Medulla oblongata (tissue), 1 donor: ENCODE measurements at regions not wholly inside any gene's neighbourhood (a gene's known extent, or its start where the extent isn't known, plus 50 kb on each side); places are given as distances from the start of the nearest gene placed in this dataset.

Experiments used
- DNase-seq: peaks from one replicate; pipeline ENCODE4 v3.0.0-alpha.2; 2015; ENCODE audit errors: extremely low spot score

GRCh38 chr5:174191076-174191475, 145.6 kb downstream of the NSG2 start:
- DNase-seq = no peak

DNA sequence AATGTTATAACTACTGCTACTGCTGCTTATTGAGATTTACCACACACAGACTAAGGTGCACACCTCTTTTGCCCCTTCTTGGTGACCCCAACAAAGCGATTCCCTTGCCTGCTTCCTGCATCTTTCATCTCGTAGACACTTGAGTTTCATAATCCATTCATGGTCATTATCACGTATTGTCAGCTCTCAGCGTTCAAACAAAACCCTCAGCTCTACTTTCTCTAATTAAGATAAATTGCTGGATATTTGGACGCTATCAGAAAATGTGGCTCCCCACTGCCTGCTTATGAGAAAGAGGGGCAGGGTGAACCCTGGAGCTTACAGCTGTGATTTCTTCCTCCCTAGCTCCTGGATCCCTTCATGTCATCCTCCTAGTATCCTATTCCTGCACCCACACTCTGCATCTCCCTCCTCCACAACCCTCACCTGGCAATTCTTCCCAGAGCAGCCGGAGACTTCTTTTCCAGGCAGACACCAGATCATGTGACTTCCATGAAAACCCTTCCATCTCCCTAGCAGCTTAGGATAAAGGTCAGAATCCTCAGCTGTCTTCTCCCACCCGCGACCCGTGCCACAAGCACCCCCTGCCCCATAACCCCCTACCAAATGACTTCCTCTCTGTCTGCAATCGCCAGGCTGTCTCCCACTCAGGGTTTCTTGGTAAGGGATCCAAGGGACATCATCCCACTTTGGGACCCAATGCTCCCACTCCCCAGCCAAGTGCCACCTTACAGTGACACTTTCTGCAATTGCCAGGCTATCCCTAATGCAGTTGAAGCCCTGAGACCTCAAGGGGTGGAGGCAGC, 146.5 kb downstream of the NSG2 start:
- DNase-seq = no peak

DNA sequence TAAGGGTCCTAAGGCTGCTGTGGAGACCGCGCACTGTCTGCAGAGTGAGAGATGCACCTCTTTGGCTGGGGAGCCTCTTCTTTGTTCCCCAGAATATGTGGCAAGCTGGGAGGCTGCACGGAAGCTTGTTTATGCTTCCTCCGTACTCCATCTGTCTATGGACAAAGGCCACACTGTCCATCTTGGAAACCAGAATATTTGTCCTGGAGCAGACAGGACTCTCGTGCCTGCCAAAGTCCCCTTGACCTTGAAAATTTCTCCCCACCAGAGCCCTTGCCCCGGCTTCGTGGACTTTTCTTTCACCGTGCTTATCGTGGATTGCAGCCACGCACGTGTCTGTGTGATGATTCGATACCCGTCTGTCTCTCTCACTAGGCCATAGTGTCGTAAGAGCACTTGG, 147.4 kb downstream of the NSG2 start:
- DNase-seq = no peak

DNA sequence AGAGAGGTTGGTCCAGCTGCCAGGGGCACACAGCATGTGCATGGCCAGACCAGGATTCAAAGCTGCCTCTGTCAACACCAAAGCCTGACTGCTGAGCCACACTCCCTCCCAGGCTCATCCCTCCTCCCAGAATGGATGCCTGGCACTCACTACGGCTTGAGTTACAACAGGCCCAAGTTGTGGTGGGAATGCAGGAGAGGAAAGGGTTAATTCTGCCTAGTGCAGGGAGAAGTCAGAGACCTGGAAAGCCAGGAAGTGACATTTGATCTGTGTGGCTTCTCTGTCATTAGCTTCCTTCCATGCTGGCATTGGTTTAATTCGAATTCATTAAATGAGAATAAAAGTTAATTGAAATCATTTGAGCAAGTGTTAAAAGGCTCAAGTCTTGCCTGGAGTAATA, 150.0 kb downstream of the NSG2 start:
- no peak for DNase-seq

GRCh38 chr5:174197929-174198328, 152.4 kb downstream of the NSG2 start:
- DNase-seq = no peak

- DNase-seq = no peak
Measured at GRCh38 chr5:174198541-174198940, 153.0 kb downstream of the NSG2 start.

GRCh38 chr5:174202996-174203395, 157.5 kb downstream of the NSG2 start:
- DNase-seq = no peak

GRCh38 chr5:174204535-174205313, 159.2 kb downstream of the NSG2 start:
- no peak for DNase-seq

DNA sequence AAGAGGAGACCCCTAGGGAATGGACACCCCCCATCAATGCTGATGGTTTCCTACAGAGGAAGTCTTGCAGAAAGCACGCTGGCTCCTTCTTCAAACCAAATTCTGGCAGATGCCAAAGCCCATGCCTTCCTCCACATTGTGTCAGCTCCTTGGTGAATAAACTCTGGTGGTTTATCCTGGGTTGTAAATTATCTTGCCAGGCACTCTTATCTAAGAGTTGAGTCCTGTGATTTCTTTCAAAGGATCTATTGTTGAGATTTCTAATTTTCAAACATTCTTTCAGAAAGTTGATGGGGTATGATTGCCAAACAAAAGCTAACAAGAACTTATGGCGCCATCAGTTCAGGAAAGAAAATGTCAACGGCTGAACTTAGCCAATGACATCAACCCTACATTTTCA, 160.4 kb downstream of the NSG2 start:
- DNase-seq = no peak

DNA sequence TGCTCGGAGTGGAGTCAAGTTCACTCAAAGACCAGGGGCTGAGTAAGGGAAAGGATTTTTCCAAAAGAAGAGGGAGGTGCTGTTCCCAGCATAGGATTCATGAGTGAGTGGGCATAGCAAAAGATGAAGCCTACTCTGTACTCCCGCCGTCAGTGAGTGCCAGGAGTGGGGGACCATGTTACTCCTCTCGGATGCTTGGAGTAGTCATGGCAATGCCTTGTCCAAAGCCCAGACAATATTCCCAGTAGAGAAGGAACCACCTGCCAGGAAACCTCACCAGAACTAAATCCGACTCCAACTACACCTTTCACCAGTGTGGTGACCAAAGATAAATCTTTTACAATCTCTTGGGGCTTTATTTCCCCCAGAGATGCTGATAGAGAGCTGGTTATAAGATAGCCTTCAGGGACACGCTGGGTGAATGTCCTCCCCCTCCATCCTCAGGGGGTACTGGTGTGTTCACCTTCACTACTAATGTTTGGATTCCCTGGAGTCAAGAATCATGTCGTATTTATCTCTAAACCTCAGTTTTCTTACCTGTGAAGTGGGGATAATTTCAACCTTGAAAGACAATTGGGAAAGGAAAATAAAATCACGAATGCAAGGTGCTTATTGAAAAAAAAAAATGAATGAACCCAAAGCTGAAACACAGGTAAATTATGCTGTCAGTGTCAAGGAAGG, 165.2 kb downstream of the NSG2 start:
- DNase-seq = no peak

- no peak for DNase-seq
Measured at GRCh38 chr5:174211277-174211626, 165.7 kb downstream of the NSG2 start.

GRCh38 chr5:174217527-174217926, 172.0 kb downstream of the NSG2 start:
- DNase-seq = no peak

DNA sequence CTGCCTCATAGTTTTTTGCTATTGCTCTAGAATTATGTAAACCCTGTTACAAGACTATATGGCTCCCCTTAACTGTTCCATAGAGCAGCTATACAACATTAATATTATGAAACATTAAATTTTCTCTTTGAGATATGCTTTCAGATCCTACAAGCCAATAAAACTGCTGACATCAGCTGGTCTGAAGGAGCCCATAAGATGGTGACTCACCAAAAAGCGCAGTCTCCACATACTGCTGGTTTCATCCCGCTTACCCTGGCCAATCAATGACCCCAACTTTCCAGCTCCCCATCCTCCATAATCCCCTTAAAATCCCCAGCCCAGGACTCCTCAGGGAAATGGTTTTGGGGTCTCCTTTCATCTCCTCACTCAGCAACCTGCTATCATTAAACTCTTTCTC, 172.7 kb downstream of the NSG2 start:
- DNase-seq = no peak

- DNase-seq = no peak
Measured at GRCh38 chr5:174220417-174220816, 174.9 kb downstream of the NSG2 start.

DNA sequence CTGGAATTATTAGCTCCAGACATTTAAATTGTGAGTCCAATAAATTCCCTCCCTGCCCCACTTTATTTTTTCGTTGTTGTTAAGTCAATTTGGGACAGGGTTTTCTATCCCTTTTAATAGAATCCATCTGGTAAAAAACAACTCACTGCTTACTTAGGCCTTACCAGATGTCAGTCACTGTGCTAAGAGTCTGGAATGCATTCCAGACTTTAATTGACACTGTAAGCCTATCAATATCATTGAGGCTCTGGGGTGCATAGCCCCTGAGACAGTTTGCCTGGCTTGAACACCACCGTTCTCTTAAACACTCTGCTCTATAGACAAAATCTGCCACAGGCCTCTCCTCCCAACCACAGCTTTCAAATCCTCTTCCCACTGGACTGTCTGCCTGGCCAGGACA, 175.9 kb downstream of the NSG2 start:
- DNase-seq = no peak

GRCh38 chr5:174221946-174222345, 176.4 kb downstream of the NSG2 start:
- DNase-seq = no peak

GRCh38 chr5:174222891-174223290, 177.4 kb downstream of the NSG2 start:
- no peak for DNase-seq

- no peak for DNase-seq
Measured at GRCh38 chr5:174223355-174223754, 177.8 kb downstream of the NSG2 start.

DNA sequence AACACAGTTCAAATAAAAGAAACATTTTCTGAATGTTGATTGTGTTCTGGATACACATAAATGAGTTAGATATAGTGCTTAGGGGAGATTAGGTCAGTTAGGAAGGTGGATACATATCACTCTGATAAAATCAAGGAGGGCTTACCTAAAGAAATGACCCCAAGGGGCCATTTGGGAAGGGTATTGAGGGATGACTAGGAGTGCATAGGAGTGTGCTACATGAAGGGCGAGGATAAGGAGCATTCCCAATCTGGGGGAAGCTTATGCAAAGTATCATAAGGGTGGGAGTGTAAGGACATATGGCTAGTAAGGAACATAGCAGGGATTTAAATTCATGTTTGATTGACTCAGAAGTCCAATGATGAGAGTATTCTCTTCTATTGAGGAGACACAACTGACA, 183.6 kb downstream of the NSG2 start:
- no peak for DNase-seq

DNA sequence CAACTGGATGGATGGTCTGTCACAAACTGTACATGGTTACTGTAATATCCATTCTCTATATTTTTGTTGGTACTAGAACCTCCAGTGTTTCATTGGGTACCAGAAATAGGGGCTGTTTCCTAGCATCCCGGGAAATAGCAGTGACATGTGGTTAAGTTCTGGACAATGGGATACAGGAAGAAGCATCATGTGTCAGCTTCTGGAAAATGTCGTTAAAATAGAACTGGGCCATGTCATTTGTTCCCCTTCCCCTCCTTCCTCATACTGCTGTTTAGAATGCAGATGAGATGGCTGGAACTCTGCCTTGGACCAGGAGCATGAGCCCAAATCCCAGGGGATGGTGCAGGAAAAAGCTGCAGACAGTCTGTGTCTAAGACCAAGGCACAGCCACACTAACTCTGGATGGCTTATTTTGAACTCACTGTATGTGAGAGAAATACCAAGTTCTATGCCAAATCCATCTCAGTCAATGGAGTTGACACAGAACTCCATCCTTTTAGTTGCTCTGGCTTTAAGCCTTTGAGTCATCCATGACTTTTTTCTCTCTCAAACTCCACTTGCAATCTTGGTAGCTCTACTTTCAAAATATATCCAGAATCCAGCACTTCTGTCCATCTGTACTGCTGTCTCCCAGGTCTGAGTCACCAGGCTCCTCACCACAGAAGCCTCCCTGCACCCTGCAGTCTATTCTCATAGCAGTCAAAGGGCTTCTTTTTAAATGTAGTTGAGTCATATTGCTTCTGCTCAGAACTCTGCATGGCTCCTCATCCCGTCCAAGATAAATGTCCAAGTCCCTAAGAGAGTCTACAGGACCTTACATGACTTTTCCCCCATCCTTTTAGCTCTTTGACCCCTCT, 184.2 kb downstream of the NSG2 start:
- DNase-seq = no peak

DNA sequence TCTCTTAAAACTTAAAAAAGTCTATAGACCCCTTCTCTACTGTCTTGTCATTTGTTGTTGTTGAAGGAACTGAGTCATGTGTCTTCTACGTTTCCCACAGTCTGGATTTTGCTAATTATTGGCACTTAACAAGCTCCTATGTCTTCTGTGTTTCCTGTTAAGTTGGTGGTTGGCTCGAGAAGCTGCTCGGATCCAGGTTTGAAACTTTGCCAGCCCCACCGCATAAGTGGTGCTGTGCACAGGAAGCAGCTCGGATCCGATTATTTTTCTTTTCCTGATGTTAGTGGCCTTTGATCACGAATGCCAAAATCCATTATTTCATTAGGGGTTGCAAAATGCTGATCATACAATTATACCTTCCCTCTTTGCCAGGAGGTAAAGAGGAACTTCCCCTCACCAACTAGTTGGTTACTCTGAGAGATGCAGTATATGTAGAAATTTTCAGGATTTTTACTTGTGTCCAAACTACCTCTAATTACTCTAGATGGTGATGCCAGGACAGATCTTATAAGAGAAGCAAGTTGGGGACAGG, 186.5 kb downstream of the NSG2 start:
- no peak for DNase-seq

GRCh38 chr5:174234388-174234787, 188.9 kb downstream of the NSG2 start:
- DNase-seq = no peak
